ENCODE measurements at regions not wholly inside any gene's neighbourhood (a gene's known extent, or its start where the extent isn't known, plus 50 kb on each side); places are given as distances from the start of the nearest gene placed in this dataset.

DNA sequence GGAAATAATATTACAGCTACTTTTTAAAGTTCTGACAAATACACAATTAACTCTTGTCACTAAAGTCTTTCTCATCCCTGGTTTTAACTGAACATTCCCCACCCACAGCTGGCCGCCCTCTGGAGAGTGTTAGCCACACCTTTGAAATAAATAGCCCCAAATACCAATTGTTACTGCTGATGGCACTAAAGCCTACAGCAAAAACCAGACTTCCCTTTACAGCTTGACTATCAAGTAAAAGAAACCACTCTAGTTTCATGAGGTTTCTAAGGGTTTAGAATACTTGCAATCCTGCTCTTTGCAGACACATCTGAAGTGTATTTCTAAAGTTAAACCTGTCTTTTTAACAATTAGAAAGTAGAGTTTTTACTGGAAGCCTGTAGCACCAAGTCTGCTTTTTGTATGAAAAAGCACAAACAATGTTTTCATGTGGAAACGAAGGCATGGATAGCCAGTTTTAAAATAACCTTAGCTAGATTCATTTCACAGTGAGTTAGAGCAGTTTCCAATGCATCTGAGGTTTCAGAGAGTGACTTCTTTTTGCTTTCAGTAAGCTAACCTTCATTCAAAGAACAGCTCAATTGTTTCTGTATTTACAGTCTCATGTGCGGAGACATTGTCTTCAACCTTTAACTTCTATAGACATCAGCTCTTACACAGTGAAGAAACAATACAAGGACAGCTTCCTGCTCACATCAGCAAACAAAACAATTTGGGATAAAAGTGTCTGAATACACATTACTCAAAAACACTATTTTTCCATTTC is 164.8 kb upstream of the VEGFC start:
- ChIA-PET POLR2A (no interaction called here), CTCF (interaction anchor here (1.4 to 2.5 kb wide), 2 partner anchors 14 to 90 kb away, joined by 5 to 7 read pairs; no protein-coding TSS in a partner anchor)
- TF ChIP-seq CTCF (IDR thresholded peaks at IDR 0.05; ENCODE audit: control extremely low read depth, extremely low read depth, low read depth, missing control alignments), result no peak
- DNase-seq (ENCODE audit: extremely low spot score), result no peak

- CTCF ChIA-PET, result interaction anchor here (1.2 kb wide), 1 partner anchor 12 kb away, joined by 3 read pairs; no protein-coding TSS in a partner anchor
- no peak for TF ChIP-seq CTCF (IDR thresholded peaks at IDR 0.05; ENCODE audit: control extremely low read depth, extremely low read depth, low read depth, missing control alignments)
- DNase-seq (ENCODE audit: extremely low spot score), result no peak
- POLR2A ChIA-PET, result no interaction called here
These were observed 167.3 kb upstream of the VEGFC start for GRCh38 chr4:176959980-176960379.

GRCh38 chr4:176963121-176963520 is 170.4 kb upstream of the VEGFC start:
- no peak for DNase-seq (ENCODE audit: extremely low spot score)
- TF ChIP-seq CTCF (IDR thresholded peaks at IDR 0.05; ENCODE audit: control extremely low read depth, extremely low read depth, low read depth, missing control alignments), result no peak
- ChIA-PET POLR2A (no interaction called here), CTCF (interaction anchor here (1.1 kb wide), 1 partner anchor 20 kb away, joined by 4 read pairs; no protein-coding TSS in a partner anchor)

DNA sequence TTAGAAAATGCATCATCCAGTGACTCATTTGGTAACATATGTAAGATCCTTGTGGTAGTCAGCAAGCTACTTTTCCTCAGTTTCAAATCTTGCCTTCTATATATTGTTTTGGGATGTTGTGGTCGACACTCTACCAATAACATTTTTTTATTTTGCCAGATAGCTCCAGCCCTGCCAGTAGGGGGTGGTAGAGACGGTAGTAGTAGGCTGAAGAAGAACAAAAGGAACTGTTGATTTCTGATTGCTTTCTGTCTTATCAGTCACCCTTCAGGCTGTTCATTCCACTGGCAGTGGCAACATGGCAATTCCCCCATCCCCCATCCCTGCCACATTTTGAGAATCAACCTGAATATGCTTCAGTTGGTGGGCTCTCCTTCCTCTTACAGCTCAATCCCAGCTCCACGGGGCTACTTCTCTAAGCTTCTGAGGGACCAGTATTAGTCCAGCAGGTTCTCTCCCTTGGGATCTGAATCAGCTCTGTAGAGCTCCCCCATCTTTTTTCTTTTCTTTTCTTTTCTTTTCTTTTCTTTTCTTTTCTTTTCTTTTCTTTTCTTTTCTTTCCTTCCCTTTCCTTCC is 171.5 kb upstream of the VEGFC start:
- ChIA-PET POLR2A (no interaction called here), CTCF (interaction anchor here (1.0 to 1.8 kb wide), 7 partner anchors 8 to 83 kb away, joined by 3 to 10 read pairs (median 3); no protein-coding TSS in a partner anchor)
- peak; percentile 14 for TF ChIP-seq CTCF (IDR thresholded peaks at IDR 0.05; ENCODE audit: control extremely low read depth, extremely low read depth, low read depth, missing control alignments)
- no peak for DNase-seq (ENCODE audit: extremely low spot score)

GRCh38 chr4:176967586-176967985 is 174.9 kb upstream of the VEGFC start:
- POLR2A ChIA-PET, result no interaction called here
- DNase-seq (ENCODE audit: extremely low spot score), result no peak
- CTCF ChIA-PET, result interaction anchor here (0.9 to 1.2 kb wide), 2 partner anchors 9 to 13 kb away, joined by 3 read pairs; no protein-coding TSS in a partner anchor
- no peak for TF ChIP-seq CTCF (IDR thresholded peaks at IDR 0.05; ENCODE audit: control extremely low read depth, extremely low read depth, low read depth, missing control alignments)

- ChIA-PET POLR2A (no interaction called here), CTCF (interaction anchor here (1.2 kb wide), 1 partner anchor 8 kb away, joined by 3 read pairs; no protein-coding TSS in a partner anchor)
These were observed 175.4 kb upstream of the VEGFC start for GRCh38 chr4:176968094-176968493.

More at GRCh38 chr4:176968094-176968493, 175.4 kb upstream of the VEGFC start:
- DNase-seq (ENCODE audit: extremely low spot score), result no peak
- TF ChIP-seq CTCF (IDR thresholded peaks at IDR 0.05; ENCODE audit: control extremely low read depth, extremely low read depth, low read depth, missing control alignments), result no peak
